ENCODE measurements at regions not wholly inside any gene's neighbourhood (a gene's known extent, or its start where the extent isn't known, plus 50 kb on each side); places are given as distances from the start of the nearest gene placed in this dataset.

DNA sequence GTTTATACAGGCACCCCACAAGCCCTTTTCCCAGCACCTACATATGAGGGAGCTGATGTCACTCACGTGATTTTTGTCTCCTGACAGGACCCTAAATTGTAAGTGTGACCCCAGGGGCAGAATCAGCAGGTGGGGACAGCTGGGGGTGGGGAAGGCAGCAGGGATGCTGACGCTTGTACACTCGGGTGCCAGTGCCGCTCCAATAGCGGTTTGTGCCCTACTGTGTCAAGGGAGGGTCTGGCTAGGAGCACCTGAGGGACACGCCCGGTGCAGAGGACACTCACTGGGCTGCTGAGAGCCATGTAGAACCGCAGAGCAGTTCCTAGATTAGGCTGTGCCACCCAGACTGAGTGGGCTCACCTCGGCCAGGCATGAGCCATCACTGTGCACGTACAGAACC, 81.3 kb downstream of the SCGB2B2 start:
- H3K4me3 ChIP-seq, result no peak overlapping the region
- no peak overlapping the region for H3K27ac ChIP-seq
- H4K20me1 ChIP-seq, result no peaks in the 10 kb centered on the region
- no peaks in the 10 kb centered on the region for H3K36me3 ChIP-seq
- H3K27me3 ChIP-seq, result no peaks in the 10 kb centered on the region
- no peak for TF ChIP-seq Cebpa-rat (IDR thresholded peaks at IDR 0.05)
- H3K4me1 ChIP-seq, result 0 out of 2 replicates have a peak, but pooled peaks cover 4% of the 10 kb centered on the region
- H3K9ac ChIP-seq, result no peak overlapping the region
- no peaks in the 10 kb centered on the region for H3K9me3 ChIP-seq
- H3K4me2 ChIP-seq, result no peak overlapping the region

DNA sequence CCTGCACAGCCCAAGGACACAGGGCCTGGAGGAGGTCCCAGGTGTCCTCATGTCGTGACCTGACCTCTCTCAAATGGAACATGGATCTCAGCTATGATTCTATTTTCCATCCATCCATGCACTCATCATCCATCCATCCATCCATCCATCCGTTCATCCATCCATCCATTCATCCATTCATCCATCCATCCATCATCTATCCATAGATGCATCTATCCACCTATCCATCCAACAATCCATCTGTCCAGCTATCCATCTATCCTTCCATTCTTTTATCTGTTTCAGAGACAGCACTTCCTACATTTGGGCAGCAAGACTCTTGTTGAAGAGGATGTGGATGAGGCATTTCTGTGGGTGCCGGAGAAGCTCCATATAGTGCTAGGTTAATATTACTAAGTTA, 86.7 kb downstream of the SCGB2B2 start:
- H3K9ac ChIP-seq, result no peak overlapping the region
- H3K36me3 ChIP-seq, result no peaks in the 10 kb centered on the region
- no peaks in the 10 kb centered on the region for H3K27me3 ChIP-seq
- H3K4me2 ChIP-seq, result no peak overlapping the region
- TF ChIP-seq Cebpa-rat (IDR thresholded peaks at IDR 0.05), result no peak
- no peaks in the 10 kb centered on the region for H3K4me1 ChIP-seq
- H3K4me3 ChIP-seq, result no peak overlapping the region
- H3K27ac ChIP-seq, result no peak overlapping the region
- H3K9me3 ChIP-seq, result no peaks in the 10 kb centered on the region
- no peaks in the 10 kb centered on the region for H4K20me1 ChIP-seq

DNA sequence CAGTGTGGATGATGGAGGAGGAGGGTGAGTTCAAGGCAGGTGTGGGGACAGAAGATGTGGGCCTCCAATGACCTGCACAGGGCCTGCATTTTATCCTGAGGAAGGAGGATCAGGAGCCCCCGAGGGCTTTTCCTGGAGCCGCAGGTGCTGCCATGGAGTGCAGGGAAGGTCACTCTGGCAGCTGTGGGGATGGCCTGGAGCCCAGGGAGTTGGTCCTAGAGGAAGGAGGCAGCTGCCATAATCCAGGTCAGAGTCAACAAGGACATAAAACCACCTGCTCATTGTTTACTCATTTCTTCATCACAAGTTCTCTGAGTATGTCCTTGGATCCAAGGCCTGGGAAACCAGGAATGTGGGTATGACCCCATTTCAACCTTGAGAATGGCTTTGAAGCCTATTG, 87.2 kb downstream of the SCGB2B2 start:
- no peak for TF ChIP-seq Cebpa-rat (IDR thresholded peaks at IDR 0.05)
- Histone ChIP-seq H3K4me3 (no peak overlapping the region), H3K27ac (no peak overlapping the region), H3K36me3 (no peaks in the 10 kb centered on the region), H4K20me1 (no peaks in the 10 kb centered on the region), H3K4me2 (no peak overlapping the region), H3K4me1 (no peaks in the 10 kb centered on the region), H3K9me3 (no peaks in the 10 kb centered on the region), H3K9ac (no peak overlapping the region), H3K27me3 (no peaks in the 10 kb centered on the region)

DNA sequence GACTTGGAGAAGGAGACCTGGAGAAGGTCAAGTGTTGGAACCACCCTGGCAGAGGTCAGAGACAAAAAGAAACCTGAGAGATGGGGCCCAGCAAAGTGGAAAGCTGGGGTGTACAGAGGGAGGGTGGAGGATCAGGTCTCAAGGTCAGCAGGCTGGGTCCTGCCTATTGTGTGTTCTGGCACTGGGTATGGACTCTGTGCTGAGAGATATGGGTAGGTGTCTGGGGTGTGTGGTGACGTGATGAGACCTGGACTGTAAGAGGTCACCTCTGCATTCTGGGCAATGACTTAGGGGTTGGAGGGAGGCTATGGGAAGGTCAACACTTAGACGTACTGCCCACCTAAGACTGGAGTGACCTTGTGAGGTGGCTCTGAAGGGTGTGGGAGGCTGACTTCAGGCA, 88.1 kb downstream of the SCGB2B2 start:
- H3K9me3 ChIP-seq, result no peaks in the 10 kb centered on the region
- no peak overlapping the region for H3K4me2 ChIP-seq
- H3K36me3 ChIP-seq, result no peaks in the 10 kb centered on the region
- H3K4me1 ChIP-seq, result no peaks in the 10 kb centered on the region
- H4K20me1 ChIP-seq, result no peaks in the 10 kb centered on the region
- H3K9ac ChIP-seq, result no peak overlapping the region
- no peak for TF ChIP-seq Cebpa-rat (IDR thresholded peaks at IDR 0.05)
- no peaks in the 10 kb centered on the region for H3K27me3 ChIP-seq
- no peak overlapping the region for H3K4me3 ChIP-seq
- no peak overlapping the region for H3K27ac ChIP-seq

DNA sequence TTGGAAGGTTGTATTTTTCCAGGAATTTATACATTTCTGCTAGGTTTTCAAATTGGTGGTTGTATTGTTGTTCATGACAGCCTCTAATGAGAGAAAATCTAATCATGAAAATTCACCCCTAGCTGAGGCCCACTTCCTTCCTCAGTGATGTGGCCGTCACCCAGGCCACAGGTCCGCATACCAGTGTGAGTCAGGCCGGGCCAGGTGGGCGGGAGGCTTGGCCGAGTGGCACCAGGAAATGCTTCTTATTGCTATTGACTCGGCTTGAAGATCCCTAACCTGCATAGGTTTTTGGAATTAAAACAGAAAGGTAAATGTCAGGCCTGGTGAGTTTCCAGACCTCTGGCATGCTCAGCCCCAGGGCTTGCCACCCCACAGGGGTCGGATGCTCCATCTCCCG, 88.7 kb downstream of the SCGB2B2 start:
- no peaks in the 10 kb centered on the region for H3K4me1 ChIP-seq
- H3K4me2 ChIP-seq, result no peak overlapping the region
- TF ChIP-seq Cebpa-rat (IDR thresholded peaks at IDR 0.05), result no peak
- no peaks in the 10 kb centered on the region for H3K9me3 ChIP-seq
- no peaks in the 10 kb centered on the region for H3K36me3 ChIP-seq
- H3K27me3 ChIP-seq, result no peaks in the 10 kb centered on the region
- no peaks in the 10 kb centered on the region for H4K20me1 ChIP-seq
- no peak overlapping the region for H3K9ac ChIP-seq
- no peak overlapping the region for H3K4me3 ChIP-seq
- H3K27ac ChIP-seq, result no peak overlapping the region

DNA sequence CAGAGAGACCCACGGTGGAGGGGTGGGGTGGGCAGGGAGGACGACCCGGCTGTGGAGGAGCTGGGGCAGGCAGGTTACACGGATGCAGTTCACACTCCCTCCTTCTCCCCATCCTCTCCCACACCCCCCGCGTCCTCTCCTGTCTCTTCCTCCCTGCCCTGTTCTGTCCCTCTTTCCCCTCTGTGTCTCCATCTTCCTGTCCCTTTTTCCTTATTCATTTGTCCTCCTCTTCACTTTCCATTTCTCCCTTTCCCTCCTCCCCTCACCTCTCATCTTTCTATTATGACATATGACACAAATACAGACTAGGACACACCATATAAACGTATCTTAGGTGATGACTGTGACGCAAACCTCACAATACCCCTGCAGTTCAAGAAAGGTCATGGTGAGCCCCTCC, 96.6 kb downstream of the SCGB2B2 start:
- Histone ChIP-seq H3K4me1 (peaks cover 8% of the 10 kb centered on the region; the same call in 1 of the 2 replicates), H3K36me3 (no peaks in the 10 kb centered on the region), H3K9me3 (peaks cover 1% of the 10 kb centered on the region; the same call in 1 of the 2 replicates), H3K27me3 (no peaks in the 10 kb centered on the region), H3K27ac (no peak overlapping the region), H3K4me3 (no peak overlapping the region), H3K9ac (no peak overlapping the region), H4K20me1 (no peaks in the 10 kb centered on the region), H3K4me2 (no peak overlapping the region)
- no peak for TF ChIP-seq Cebpa-rat (IDR thresholded peaks at IDR 0.05)

DNA sequence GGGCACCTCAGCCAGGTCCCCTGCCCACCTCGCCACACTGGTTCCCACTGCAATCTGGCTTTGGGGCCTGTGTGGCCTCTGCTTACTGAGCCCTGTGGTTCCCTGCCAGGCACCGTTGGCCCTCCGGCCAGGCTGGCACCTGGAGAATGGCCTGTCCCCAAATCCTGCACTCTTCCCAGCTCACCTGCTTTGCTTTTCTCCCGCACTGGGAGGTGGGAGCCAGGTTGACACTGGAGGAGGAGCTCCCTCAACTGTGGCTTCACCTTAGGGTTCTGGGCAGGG, 97.0 kb downstream of the SCGB2B2 start:
- Histone ChIP-seq H3K36me3 (no peaks in the 10 kb centered on the region), H3K27ac (no peak overlapping the region), H3K27me3 (no peaks in the 10 kb centered on the region), H3K4me1 (peaks cover 8% of the 10 kb centered on the region; the same call in 1 of the 2 replicates), H3K4me3 (no peak overlapping the region), H3K9me3 (peaks cover 5% of the 10 kb centered on the region), H3K9ac (no peak overlapping the region), H4K20me1 (no peaks in the 10 kb centered on the region), H3K4me2 (no peak overlapping the region)
- no peak for TF ChIP-seq Cebpa-rat (IDR thresholded peaks at IDR 0.05)

DNA sequence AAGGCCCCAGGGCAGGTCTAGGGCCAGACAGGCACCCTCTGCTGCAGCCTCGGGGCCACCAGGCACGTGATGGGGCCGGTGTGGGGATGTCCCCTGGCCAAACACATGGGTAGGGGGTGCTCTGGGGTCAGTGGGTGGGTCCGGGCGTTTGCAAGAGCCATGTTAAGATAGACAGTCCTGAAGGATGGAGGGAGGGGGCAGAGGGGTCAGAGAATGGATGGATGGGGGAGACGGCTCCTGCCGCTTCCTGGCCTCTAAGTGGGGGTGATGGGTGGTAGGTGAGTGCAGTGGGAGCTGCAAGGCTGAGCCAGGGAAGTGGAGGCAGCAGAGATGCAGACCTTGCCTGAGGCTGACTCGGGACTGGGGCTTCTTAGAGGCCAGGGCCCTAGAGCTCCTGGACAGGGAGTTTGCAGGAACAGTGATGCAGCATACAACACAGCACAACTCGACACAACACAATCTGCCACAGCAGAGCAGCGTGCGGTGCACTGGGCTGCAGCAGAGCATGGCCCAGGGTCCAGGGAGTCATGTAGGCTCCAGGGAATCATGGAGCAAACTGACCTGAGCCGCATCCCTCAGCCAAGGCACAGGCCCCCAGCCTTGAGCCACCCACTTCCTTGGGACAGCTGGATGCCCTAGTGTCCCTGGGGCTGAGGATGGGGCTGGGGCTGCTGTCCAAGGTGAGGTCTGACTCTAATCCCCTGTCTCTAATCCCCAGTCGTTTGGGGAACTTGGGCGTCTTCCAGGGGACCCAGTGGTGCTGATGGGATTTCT, 97.5 kb downstream of the SCGB2B2 start:
- no peaks in the 10 kb centered on the region for H4K20me1 ChIP-seq
- no peak overlapping the region for H3K27ac ChIP-seq
- H3K36me3 ChIP-seq, result no peaks in the 10 kb centered on the region
- no peak overlapping the region for H3K9ac ChIP-seq
- no peaks in the 10 kb centered on the region for H3K27me3 ChIP-seq
- no peak overlapping the region for H3K4me3 ChIP-seq
- H3K9me3 ChIP-seq, result peaks cover 11% of the 10 kb centered on the region
- peaks cover 8% of the 10 kb centered on the region; the same call in 1 of the 2 replicates for H3K4me1 ChIP-seq
- H3K4me2 ChIP-seq, result no peak overlapping the region
- TF ChIP-seq Cebpa-rat (IDR thresholded peaks at IDR 0.05), result no peak

DNA sequence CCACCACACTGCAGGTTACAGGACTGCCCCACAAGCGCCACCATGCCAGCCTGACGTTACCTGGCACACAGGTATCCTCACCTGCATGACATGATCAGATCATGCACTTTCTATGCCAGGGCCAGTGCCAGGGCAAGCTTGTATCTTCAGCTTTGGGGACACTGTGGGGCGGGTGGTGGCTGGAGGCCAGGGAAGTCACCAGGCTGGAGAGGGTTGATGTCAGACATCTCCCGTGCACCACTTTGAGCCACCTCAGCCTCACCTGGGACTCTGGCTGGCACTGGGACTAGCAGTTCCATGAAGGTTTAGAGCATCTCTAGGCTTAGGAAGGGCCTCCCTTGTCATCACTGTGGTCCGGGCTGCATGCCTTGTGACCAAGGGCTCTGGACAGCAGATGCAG, 97.2 kb downstream of the WTIP start:
- Histone ChIP-seq H4K20me1 (no peaks in the 10 kb centered on the region), H3K36me3 (no peaks in the 10 kb centered on the region), H3K4me3 (no peak overlapping the region), H3K4me2 (no peak overlapping the region), H3K9ac (no peak overlapping the region), H3K27me3 (no peaks in the 10 kb centered on the region), H3K27ac (no peak overlapping the region), H3K9me3 (peaks cover 18% of the 10 kb centered on the region), H3K4me1 (peaks cover 8% of the 10 kb centered on the region; the same call in 1 of the 2 replicates)
- TF ChIP-seq Cebpa-rat (IDR thresholded peaks at IDR 0.05), result no peak

DNA sequence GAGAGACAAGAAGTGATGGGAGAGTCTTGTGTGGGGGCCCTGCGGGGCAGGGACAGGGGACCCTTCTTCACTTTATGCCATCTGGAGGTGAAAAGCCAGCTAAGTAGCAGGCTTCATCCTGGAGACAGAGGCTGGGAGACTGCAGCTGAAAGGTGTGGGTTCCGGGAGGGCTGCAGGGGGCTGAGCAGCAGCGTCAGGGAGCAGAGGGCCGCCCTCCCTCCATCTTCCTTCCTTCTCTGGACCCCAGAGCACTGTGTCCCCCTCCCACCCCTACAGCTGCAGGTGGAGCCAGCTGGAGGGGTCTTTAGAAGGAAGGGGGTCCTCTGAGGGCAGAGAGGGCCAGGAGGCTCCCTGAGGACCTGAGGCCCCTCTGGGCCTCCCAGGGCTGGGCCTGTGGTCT, 96.6 kb downstream of the WTIP start:
- Histone ChIP-seq H3K27me3 (no peaks in the 10 kb centered on the region), H3K9me3 (peaks cover 24% of the 10 kb centered on the region), H3K36me3 (no peaks in the 10 kb centered on the region), H3K9ac (no peak overlapping the region), H4K20me1 (no peaks in the 10 kb centered on the region), H3K27ac (no peak overlapping the region), H3K4me1 (peaks cover 8% of the 10 kb centered on the region; the same call in 1 of the 2 replicates), H3K4me2 (no peak overlapping the region), H3K4me3 (no peak overlapping the region)
- no peak for TF ChIP-seq Cebpa-rat (IDR thresholded peaks at IDR 0.05)

Data from BLaER1 (cell line).